Fibroblast of mammary gland (primary cell): ENCODE measurements at regions not wholly inside any gene's neighbourhood (a gene's known extent, or its start where the extent isn't known, plus 50 kb on each side); places are given as distances from the start of the nearest gene placed in this dataset.

Experiments used
- DNase-seq: peaks from one replicate; pipeline ENCODE4 v3.0.0-alpha.2; 2010; ENCODE audit warnings: low read depth
- H3K4me3 ChIP-seq: 2 replicates; pipeline ENCODE4 v1.5.1; 2011; ENCODE audit warnings: low read depth, mild to moderate bottlenecking, low read length, moderate library complexity; ENCODE audit not compliant: control insufficient read depth
- TF ChIP-seq, protein P1 (sequence below): conservative IDR thresholded peaks from 2 replicates; pipeline ENCODE4 v1.5.1; 2011; ENCODE audit warnings: low read depth, low read length, inconsistent platforms; ENCODE audit not compliant: control insufficient read depth, insufficient read depth

DNA sequence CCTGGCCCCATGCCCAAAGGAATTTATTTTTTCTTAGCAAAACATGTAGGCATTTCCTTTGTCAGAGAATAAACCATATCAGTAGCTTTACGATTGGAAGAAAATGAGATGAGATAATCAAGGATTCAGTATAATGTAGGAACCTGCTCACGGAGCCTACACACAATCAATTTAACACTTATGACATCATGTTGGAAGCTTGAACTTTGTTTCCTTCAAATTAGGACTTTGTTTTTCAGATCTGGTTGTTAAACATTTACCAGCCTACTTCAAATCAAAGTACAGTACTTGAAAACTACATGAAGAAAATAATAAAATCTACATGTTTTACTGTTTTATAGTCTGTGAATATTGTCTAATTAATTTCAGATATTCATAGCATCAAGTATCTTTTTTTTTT is 639.0 kb upstream of the ATXN8OS start:
- TF ChIP-seq, protein P1, sequence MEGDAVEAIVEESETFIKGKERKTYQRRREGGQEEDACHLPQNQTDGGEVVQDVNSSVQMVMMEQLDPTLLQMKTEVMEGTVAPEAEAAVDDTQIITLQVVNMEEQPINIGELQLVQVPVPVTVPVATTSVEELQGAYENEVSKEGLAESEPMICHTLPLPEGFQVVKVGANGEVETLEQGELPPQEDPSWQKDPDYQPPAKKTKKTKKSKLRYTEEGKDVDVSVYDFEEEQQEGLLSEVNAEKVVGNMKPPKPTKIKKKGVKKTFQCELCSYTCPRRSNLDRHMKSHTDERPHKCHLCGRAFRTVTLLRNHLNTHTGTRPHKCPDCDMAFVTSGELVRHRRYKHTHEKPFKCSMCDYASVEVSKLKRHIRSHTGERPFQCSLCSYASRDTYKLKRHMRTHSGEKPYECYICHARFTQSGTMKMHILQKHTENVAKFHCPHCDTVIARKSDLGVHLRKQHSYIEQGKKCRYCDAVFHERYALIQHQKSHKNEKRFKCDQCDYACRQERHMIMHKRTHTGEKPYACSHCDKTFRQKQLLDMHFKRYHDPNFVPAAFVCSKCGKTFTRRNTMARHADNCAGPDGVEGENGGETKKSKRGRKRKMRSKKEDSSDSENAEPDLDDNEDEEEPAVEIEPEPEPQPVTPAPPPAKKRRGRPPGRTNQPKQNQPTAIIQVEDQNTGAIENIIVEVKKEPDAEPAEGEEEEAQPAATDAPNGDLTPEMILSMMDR, result no peak

DNA sequence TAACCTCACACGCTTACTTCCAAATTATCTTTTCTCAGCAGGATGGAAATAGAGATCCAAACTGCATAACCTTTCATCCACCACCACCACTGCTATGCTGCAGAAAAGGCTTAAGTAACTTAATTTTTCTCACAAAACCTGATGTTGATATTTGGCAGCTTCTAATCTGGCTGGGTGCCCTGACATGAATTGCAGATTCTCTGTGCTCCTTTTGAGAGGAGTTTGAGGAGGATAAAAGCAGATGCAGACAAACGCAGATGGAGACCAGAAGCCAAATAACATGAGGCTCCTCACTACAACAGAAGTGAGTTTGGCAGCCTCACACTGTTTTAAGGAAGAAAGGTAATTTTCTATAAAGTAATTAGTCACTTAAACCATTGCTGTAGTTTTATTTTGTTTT is 646.2 kb upstream of the ATXN8OS start:
- no peak overlapping the region for H3K4me3 ChIP-seq
- DNase-seq, result no peak
- TF ChIP-seq, protein P1, result no peak

More for the DNA sequence above, 639.0 kb upstream of the ATXN8OS start:
- no peak overlapping the region for H3K4me3 ChIP-seq
- DNase-seq, result no peak

DNA sequence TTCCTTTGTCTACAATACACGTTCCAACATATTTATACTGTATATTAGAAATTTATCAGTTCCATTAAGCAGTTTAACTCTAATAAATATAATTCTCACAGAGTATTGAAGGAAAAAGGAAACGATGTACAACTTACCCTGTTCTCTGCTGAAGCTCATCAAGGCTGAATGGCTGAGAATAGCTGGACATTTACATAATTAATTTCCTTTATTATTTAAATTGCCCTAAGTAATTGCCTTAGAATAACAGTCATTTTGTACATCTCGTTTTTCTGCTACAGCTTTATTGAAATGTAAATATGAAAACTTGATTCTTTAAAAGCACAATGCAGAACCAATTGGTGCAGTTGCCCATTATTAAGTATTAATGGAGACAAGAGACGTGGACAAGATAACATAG is 648.3 kb upstream of the ATXN8OS start:
- TF ChIP-seq, protein P1, result no peak
- no peak for DNase-seq
- H3K4me3 ChIP-seq, result no peak overlapping the region

DNA sequence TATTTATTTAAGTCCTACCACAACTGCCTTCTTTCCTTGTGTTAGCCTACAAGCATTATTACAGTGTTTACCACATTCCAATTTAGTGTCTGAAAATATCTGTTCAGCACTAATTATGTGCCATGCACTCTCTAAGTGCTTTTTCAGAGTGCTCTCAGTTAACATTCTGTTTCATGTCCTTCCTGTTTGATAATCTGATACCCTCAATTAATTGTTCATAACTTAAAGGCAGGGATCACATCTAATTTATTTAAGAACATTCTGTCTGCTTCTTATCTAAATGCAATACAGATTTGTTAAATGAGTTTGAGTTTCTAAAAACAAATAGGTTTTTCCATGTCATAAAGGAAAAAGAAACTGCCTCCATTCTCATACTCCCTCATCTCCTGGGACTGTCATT is 649.6 kb upstream of the ATXN8OS start:
- no peak overlapping the region for H3K4me3 ChIP-seq
- TF ChIP-seq, protein P1, result no peak
- no peak for DNase-seq

DNA sequence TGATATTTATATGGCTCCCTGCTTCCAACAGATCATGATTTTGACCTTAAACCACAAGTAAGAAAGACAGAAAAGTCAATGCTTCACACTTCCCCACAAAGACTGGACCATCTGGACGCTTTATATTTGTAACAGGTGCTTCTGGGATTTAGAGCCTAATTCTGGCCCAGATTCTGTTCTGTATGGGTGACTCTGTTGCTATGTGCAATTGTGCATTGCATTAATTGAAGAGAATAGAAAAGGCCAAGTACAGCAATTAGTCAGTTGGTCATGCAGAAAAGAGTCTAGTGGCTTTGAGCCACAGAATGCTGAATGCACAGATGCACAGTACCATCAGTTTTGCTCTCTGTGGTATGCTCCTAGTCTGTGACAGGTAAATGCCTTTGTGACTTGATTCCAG is 657.4 kb upstream of the ATXN8OS start:
- H3K4me3 ChIP-seq, result no peak overlapping the region
- TF ChIP-seq, protein P1, result no peak
- DNase-seq, result no peak

DNA sequence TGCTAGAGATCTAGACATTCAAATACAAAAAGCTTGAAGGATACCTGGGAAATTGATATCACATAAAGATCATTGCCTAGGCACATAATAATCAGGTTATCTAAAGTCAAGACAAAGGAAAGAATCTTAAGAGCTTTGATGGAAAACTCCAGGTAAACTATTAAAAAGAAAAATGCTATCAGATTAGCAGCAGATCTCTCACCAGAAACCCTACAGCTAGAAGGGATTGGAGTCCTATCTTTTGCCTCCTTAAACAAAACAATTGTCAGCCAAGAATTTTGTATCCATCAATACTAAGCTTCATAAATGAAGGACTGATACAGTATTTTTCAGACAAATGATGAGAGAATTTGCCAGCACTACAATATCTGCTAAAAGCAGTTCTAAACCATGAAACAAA is 682.4 kb upstream of the ATXN8OS start:
- no peak for DNase-seq
- no peak overlapping the region for H3K4me3 ChIP-seq
- TF ChIP-seq, protein P1, result no peak

DNA sequence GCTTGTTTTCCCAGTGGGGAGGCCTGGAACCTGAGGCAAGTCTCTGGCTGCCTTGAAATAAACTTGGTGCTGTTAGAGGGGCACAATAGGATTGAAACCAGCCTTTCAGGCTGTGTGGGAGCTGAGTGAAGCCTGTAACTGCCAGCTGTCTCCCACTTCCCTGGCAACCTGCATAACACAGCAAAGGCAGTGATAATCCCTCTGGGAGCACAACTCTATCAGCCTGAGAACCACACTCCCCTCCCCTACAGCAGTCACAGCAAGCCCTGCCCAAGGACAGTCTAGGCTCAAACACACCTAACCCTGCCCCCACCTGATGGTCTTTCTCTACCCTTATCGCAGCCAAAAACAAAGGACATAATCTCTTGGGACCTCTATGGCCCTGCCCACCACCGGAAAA is 683.8 kb upstream of the ATXN8OS start:
- DNase-seq, result no peak
- TF ChIP-seq, protein P1, result no peak
- H3K4me3 ChIP-seq, result no peak overlapping the region
